ENCODE measurements at regions not wholly inside any gene's neighbourhood (a gene's known extent, or its start where the extent isn't known, plus 50 kb on each side); places are given as distances from the start of the nearest gene placed in this dataset.

- TF ChIP-seq, protein P1, sequence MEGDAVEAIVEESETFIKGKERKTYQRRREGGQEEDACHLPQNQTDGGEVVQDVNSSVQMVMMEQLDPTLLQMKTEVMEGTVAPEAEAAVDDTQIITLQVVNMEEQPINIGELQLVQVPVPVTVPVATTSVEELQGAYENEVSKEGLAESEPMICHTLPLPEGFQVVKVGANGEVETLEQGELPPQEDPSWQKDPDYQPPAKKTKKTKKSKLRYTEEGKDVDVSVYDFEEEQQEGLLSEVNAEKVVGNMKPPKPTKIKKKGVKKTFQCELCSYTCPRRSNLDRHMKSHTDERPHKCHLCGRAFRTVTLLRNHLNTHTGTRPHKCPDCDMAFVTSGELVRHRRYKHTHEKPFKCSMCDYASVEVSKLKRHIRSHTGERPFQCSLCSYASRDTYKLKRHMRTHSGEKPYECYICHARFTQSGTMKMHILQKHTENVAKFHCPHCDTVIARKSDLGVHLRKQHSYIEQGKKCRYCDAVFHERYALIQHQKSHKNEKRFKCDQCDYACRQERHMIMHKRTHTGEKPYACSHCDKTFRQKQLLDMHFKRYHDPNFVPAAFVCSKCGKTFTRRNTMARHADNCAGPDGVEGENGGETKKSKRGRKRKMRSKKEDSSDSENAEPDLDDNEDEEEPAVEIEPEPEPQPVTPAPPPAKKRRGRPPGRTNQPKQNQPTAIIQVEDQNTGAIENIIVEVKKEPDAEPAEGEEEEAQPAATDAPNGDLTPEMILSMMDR (conservative IDR thresholded peaks at IDR 0.05): no peak
- no peak for TF ChIP-seq ZFX (IDR thresholded peaks at IDR 0.05)
These were observed 123.4 kb downstream of the ZFP36L2 start for GRCh38 chr2:43103093-43103404.
